Upper lobe of left lung (tissue), 4 donors: ENCODE measurements at regions not wholly inside any gene's neighbourhood (a gene's known extent, or its start where the extent isn't known, plus 50 kb on each side); places are given as distances from the start of the nearest gene placed in this dataset.

Experiments
- EP300 ChIP-seq, 4 donors: sonication (generic); formaldehyde crosslinking; IDR thresholded peaks; one replicate each; pipeline ENCODE4 v1.5.1; 2017; ENCODE audit warnings: antibody characterized with exemption in 4 of 4, control low read depth in 2 of 4
- POLR2A ChIP-seq, 4 donors: fragments of 450-650 bp; IDR thresholded peaks; one replicate each; pipeline ENCODE4 v1.5.1; 2016 to 2017; ENCODE audit warnings: antibody characterized with exemption in 4 of 4, mild to moderate bottlenecking in 2 of 4
- TF ChIP-seq, protein P1 (sequence below), 6 experiments: fragments of 450-650 bp in 4 of 6; fragments of 200-600 bp in 2 of 6; sonication (generic) in 2 of 6; IDR thresholded peaks; one replicate each; pipeline ENCODE4 v1.5.1; 2016 to 2019; ENCODE audit warnings: antibody characterized with exemption in 6 of 6

- TF ChIP-seq, protein P1, sequence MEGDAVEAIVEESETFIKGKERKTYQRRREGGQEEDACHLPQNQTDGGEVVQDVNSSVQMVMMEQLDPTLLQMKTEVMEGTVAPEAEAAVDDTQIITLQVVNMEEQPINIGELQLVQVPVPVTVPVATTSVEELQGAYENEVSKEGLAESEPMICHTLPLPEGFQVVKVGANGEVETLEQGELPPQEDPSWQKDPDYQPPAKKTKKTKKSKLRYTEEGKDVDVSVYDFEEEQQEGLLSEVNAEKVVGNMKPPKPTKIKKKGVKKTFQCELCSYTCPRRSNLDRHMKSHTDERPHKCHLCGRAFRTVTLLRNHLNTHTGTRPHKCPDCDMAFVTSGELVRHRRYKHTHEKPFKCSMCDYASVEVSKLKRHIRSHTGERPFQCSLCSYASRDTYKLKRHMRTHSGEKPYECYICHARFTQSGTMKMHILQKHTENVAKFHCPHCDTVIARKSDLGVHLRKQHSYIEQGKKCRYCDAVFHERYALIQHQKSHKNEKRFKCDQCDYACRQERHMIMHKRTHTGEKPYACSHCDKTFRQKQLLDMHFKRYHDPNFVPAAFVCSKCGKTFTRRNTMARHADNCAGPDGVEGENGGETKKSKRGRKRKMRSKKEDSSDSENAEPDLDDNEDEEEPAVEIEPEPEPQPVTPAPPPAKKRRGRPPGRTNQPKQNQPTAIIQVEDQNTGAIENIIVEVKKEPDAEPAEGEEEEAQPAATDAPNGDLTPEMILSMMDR (IDR thresholded peaks at IDR 0.05), result no peak
- TF ChIP-seq EP300 (IDR thresholded peaks at IDR 0.05) (no peak), POLR2A (IDR thresholded peaks at IDR 0.05) (no peak)
Observed at GRCh38 chr18:51337406-51337805, 139.9 kb upstream of the MEX3C start.
